ENCODE measurements at regions not wholly inside any gene's neighbourhood (a gene's known extent, or its start where the extent isn't known, plus 50 kb on each side); places are given as distances from the start of the nearest gene placed in this dataset.

DNA sequence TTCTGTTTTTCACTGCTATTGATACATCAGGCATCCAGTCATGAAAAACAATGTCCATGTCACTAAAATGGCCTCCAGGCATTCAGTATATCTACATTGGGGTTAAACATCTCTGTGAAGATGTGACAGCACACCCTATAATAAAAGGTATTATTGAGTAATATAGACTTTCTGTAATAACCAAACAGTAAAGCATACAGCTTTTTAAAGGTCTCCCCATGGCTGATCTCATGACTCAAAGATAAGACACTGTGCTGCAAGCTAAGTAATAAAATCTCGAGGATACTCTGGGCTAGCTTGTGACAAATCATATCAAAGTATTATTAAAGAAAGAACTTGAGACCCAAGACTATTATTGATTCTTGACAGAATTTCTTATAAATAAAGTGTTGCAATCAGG lies 613.1 kb upstream of the PKN2 start:
- TF ChIP-seq, protein P1, sequence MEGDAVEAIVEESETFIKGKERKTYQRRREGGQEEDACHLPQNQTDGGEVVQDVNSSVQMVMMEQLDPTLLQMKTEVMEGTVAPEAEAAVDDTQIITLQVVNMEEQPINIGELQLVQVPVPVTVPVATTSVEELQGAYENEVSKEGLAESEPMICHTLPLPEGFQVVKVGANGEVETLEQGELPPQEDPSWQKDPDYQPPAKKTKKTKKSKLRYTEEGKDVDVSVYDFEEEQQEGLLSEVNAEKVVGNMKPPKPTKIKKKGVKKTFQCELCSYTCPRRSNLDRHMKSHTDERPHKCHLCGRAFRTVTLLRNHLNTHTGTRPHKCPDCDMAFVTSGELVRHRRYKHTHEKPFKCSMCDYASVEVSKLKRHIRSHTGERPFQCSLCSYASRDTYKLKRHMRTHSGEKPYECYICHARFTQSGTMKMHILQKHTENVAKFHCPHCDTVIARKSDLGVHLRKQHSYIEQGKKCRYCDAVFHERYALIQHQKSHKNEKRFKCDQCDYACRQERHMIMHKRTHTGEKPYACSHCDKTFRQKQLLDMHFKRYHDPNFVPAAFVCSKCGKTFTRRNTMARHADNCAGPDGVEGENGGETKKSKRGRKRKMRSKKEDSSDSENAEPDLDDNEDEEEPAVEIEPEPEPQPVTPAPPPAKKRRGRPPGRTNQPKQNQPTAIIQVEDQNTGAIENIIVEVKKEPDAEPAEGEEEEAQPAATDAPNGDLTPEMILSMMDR (conservative IDR thresholded peaks at IDR 0.05; ENCODE audit: low read length): no peak
- no peak for TF ChIP-seq EZH2phosphoT487 (IDR thresholded peaks at IDR 0.05; ENCODE audit: borderline replicate concordance, low read depth, low read length)

All from OCI-LY7 (cell line).